ENCODE measurements at regions not wholly inside any gene's neighbourhood (a gene's known extent, or its start where the extent isn't known, plus 50 kb on each side); places are given as distances from the start of the nearest gene placed in this dataset.
A peak's percentile ranks its signal among the peaks of the same experiment; 100 is the strongest.
"Not testable (repeated sequence)": the region's sequence is repeated elsewhere in the genome, so short reads cannot be mapped to it uniquely, and the experiment has no call there.

DNA sequence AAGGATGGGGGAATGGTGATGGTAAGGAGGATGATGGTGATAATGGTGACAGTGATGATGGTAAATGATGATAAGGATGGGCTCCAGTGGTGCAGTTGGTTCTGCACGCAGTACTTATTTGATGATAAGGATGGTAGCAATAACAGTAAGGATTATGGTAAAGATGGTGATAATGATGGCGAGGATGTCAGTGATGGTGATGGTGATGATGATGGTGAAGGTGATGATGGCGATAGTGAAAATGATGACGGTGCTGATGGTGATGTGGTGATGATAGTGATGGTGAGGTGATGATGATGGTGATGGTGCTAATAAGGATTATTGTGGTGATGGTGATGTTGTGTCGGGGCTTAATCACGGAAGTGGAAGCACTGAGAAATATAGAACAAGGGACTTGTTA is 103.7 kb downstream of the C16orf95 start:
- no peak for DNase-seq
- TF ChIP-seq, protein P1, sequence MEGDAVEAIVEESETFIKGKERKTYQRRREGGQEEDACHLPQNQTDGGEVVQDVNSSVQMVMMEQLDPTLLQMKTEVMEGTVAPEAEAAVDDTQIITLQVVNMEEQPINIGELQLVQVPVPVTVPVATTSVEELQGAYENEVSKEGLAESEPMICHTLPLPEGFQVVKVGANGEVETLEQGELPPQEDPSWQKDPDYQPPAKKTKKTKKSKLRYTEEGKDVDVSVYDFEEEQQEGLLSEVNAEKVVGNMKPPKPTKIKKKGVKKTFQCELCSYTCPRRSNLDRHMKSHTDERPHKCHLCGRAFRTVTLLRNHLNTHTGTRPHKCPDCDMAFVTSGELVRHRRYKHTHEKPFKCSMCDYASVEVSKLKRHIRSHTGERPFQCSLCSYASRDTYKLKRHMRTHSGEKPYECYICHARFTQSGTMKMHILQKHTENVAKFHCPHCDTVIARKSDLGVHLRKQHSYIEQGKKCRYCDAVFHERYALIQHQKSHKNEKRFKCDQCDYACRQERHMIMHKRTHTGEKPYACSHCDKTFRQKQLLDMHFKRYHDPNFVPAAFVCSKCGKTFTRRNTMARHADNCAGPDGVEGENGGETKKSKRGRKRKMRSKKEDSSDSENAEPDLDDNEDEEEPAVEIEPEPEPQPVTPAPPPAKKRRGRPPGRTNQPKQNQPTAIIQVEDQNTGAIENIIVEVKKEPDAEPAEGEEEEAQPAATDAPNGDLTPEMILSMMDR (IDR thresholded peaks at IDR 0.05), result no peak
- H3K36me3 ChIP-seq (ENCODE audit: low read depth), result no peaks in the 10 kb centered on the region
- H3K4me1 ChIP-seq (ENCODE audit: low read depth), result no peaks in the 10 kb centered on the region
- ATAC-seq, result no peak
- intact Hi-C loops (cut with DNase I, micrococcal nuclease), result no loop called here
- no peak overlapping the region for H3K4me3 ChIP-seq
- no peaks in the 10 kb centered on the region for H3K9me3 ChIP-seq

- ATAC-seq (peak; percentile 11), DNase-seq (no peak)
- H3K4me3 ChIP-seq, result no peak overlapping the region
- no peaks in the 10 kb centered on the region for H3K9me3 ChIP-seq
- H3K4me1 ChIP-seq (ENCODE audit: low read depth), result no peaks in the 10 kb centered on the region
- TF ChIP-seq, protein P1 (IDR thresholded peaks at IDR 0.05), result no peak
- no peaks in the 10 kb centered on the region for H3K36me3 ChIP-seq (ENCODE audit: low read depth)
- intact Hi-C loops (cut with DNase I, micrococcal nuclease), result no loop called here
Observed at GRCh38 chr16:87216148-87216840, 100.9 kb downstream of the C16orf95 start.

- no peaks in the 10 kb centered on the region for H3K4me1 ChIP-seq (ENCODE audit: low read depth)
- intact Hi-C loops (cut with DNase I, micrococcal nuclease), result no loop called here
- no peak overlapping the region for H3K4me3 ChIP-seq
- no peaks in the 10 kb centered on the region for H3K9me3 ChIP-seq
- DNase-seq (no peak), ATAC-seq (peak; percentile 42)
- H3K36me3 ChIP-seq (ENCODE audit: low read depth), result no peaks in the 10 kb centered on the region
- TF ChIP-seq, protein P1 (IDR thresholded peaks at IDR 0.05), result no peak
Observed at GRCh38 chr16:87216841-87217275, 100.3 kb downstream of the C16orf95 start.

DNA sequence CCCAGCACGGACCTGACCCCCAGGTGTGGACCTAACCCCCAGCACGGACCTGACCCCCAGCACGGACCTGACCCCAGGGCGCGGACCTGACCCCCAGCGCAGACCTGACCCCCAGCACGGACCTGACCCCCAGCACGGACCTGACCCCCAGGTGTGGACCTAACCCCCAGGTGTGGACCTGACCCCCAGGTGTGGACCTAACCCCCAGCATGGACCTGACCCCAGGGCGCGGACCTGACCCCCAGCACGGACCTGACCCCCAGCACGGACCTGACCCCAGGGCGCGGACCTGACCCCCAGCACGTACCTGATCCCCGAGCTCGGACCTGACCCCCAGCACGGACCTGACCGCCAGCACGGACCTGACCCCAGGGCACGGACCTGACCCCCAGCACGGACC is 99.4 kb downstream of the C16orf95 start:
- DNase-seq; H3K36me3 ChIP-seq (ENCODE audit: low read depth); H3K9me3 ChIP-seq; intact Hi-C loops (cut with DNase I, micrococcal nuclease); H3K4me3 ChIP-seq; H3K4me1 ChIP-seq (ENCODE audit: low read depth); ATAC-seq: not testable (repeated sequence)

DNA sequence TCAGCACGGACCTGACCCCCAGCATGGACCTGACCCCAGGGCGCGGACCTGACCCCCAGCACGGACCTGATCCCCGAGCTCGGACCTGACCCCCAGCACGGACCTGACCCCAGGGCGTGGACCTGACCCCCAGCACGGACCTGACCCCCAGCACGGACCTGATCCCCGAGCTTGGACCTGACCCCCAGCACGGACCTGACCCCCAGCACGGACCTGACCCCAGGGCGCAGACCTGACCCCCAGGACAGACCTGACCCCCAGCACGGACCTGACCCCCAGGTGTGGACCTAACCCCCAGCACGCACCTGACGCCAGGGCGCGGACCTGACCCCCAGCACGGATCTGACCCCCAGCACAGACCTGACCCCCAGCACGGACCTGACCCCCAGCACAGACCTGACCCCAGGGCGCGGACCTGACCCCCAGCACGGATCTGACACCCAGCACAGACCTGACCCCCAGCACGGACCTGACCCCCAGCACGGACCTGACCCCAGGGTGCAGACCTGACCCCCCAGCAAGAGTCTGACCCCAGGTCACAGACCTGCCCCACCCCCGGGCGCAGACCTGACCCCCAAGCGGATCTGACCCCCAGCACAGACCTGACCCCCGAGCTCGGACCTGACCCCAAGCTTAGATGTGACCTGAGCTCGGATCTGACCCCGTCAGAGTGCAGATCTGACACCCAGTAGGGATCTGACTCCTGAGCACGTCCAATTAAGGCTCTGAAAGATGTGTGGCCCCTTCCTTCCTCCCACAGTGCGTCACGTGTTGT is 98.7 kb downstream of the C16orf95 start:
- intact Hi-C loops (cut with DNase I, micrococcal nuclease), result no loop called here
- no peak overlapping the region for H3K4me3 ChIP-seq
- H3K9me3 ChIP-seq, result no peaks in the 10 kb centered on the region
- no peak for DNase-seq
- H3K4me1 ChIP-seq (ENCODE audit: low read depth), result no peaks in the 10 kb centered on the region
- ATAC-seq, result no peak
- H3K36me3 ChIP-seq (ENCODE audit: low read depth), result no peaks in the 10 kb centered on the region
- TF ChIP-seq, protein P1 (IDR thresholded peaks at IDR 0.05), result no peak

DNA sequence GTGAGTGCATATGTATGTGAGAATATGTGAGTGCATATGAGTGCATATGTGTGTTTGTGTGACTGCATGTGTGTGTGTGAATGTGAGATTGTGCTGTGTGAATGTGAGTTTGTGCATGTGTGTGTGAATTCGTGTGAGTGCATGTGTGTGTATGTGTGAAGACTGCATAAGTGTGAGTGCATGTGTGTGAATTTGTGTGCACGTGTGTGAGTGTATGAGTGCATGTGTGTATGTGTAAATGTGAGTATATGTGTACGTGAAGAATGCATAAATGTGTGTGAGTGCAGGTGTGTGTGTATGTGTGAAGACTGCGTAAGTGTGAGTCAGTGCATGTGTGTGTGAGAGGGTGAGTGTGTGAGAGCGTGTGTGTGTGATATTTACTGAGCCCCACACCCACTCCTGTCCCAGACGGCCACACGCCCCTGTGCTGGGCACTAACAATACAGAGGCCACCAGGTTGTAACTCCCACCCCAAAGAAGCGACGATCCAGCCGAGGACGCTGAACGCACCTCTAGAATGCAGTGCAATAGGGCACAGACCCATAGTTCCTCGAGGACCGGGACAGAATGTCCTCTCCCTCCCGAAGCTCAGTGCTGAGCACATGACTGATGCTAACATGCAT is 97.8 kb downstream of the C16orf95 start:
- no peak for DNase-seq
- no peaks in the 10 kb centered on the region for H3K4me1 ChIP-seq (ENCODE audit: low read depth)
- no peak overlapping the region for H3K4me3 ChIP-seq
- no peak for ATAC-seq
- intact Hi-C loops (cut with DNase I, micrococcal nuclease), result no loop called here
- H3K36me3 ChIP-seq (ENCODE audit: low read depth), result no peaks in the 10 kb centered on the region
- H3K9me3 ChIP-seq, result no peaks in the 10 kb centered on the region
- TF ChIP-seq, protein P1 (IDR thresholded peaks at IDR 0.05), result no peak

All from mucosa of descending colon (tissue), 3 donors.